SK-N-SH (cell line): ENCODE measurements at regions not wholly inside any gene's neighbourhood (a gene's known extent, or its start where the extent isn't known, plus 50 kb on each side); places are given as distances from the start of the nearest gene placed in this dataset.

Source experiments
- CTCF ChIA-PET: fragments of 300-600, 350-600 bp; formaldehyde crosslinking; extraction: SDS; loops from one replicate; lab custom pipeline; 2021; lab: Yijun Ruan, JAX
- POLR2A ChIA-PET: fragments of 350-600 bp; sonication (Branson Sonifier 250); formaldehyde crosslinking; extraction: SDS; loops from one replicate; lab custom pipeline; 2020; ENCODE audit warnings: antibody characterized with exemption, inconsistent platforms; lab: Yijun Ruan, JAX
- DNase-seq: peaks from one replicate; pipeline ENCODE4 v3.0.0; 2012
- H2AFZ ChIP-seq: fragments of 200-600 bp; sonication (generic); 2 replicates; pipeline ENCODE4 v1.8.1; 2016; ENCODE audit warnings: antibody characterized with exemption, mild to moderate bottlenecking, low read depth
- H3F3A ChIP-seq: fragments of 200-600 bp; sonication (generic); replicated peaks from 2 replicates; pipeline ENCODE3; 2016; ENCODE audit warnings: antibody characterized with exemption, mild to moderate bottlenecking; ENCODE audit not compliant: insufficient read depth
- H3K27ac ChIP-seq, 2 experiments: fragments of 200-500 bp in 1 of 2; fragments of 200-600 bp in 1 of 2; sonication (Bioruptor generic) in 1 of 2; sonication (generic), shearing (Covaris generic) in 1 of 2; 2 replicates each; pipeline versions ENCODE4 v1.5.1 to v1.6.1; 2014 to 2016; ENCODE audit warnings: low read depth in 2 of 2, inconsistent platforms in 1 of 2, low read length in 1 of 2, mild to moderate bottlenecking in 1 of 2, mixed read lengths in 1 of 2
- H3K27me3 ChIP-seq: fragments of 200-600 bp; sonication (generic), shearing (Covaris generic); 2 replicates; pipeline ENCODE4 v1.6.1; 2016; ENCODE audit warnings: mixed run types; ENCODE audit not compliant: insufficient read depth
- H3K36me3 ChIP-seq, 2 experiments: fragments of 200-500 bp in 1 of 2; fragments of 200-600 bp in 1 of 2; sonication (Bioruptor generic) in 1 of 2; sonication (generic) in 1 of 2; replicated peaks in 1 of 2; 2 replicates each; pipeline versions ENCODE3 to v1.5.1; 2014 to 2016; ENCODE audit warnings: low read length in 1 of 2, mild to moderate bottlenecking in 1 of 2; ENCODE audit not compliant: insufficient read depth in 2 of 2, control insufficient read depth in 1 of 2
- H3K4me1 ChIP-seq, 2 experiments: fragments of 200-500 bp in 1 of 2; fragments of 200-600 bp in 1 of 2; sonication (Bioruptor generic) in 1 of 2; sonication (generic), shearing (Covaris generic) in 1 of 2; 2 replicates each; pipeline versions ENCODE4 v1.5.1 to v1.6.1; 2014 to 2016; ENCODE audit warnings: low read depth in 1 of 2, low read length in 1 of 2, mixed run types in 1 of 2; ENCODE audit not compliant: insufficient read depth in 2 of 2, control insufficient read depth in 1 of 2
- H3K4me2 ChIP-seq: fragments of 200-600 bp; sonication (generic), shearing (Covaris generic); 2 replicates; pipeline ENCODE4 v1.6.1; 2017; ENCODE audit warnings: mixed run types
- H3K4me3 ChIP-seq, 2 experiments: fragments of 200-500 bp in 1 of 2; fragments of 200-600 bp in 1 of 2; sonication (Bioruptor generic) in 1 of 2; sonication (generic), shearing (Covaris generic) in 1 of 2; 2 replicates each; pipeline versions ENCODE4 v1.5.1 to v1.8.1; 2014 to 2016; ENCODE audit warnings: low read depth in 2 of 2, inconsistent platforms in 1 of 2, low read length in 1 of 2, mild to moderate bottlenecking in 1 of 2, mixed read lengths in 1 of 2, moderate library complexity in 1 of 2
- H3K79me2 ChIP-seq: fragments of 200-600 bp; sonication (generic); 2 replicates; pipeline ENCODE4 v1.8.1; 2017; ENCODE audit warnings: mild to moderate bottlenecking; ENCODE audit not compliant: insufficient read depth
- H3K9ac ChIP-seq: fragments of 200-600 bp; sonication (generic); 2 replicates; pipeline ENCODE4 v1.6.1; 2017; ENCODE audit warnings: mixed run types
- H3K9me2 ChIP-seq: fragments of 200-600 bp; sonication (generic); 2 replicates; pipeline ENCODE4 v1.6.1; 2017; ENCODE audit warnings: mixed run types
- H3K9me3 ChIP-seq: fragments of 200-600 bp; sonication (generic); 2 replicates; pipeline ENCODE4 v1.6.1; 2017; ENCODE audit warnings: mixed run types, mild to moderate bottlenecking, moderate library complexity
- H4K20me1 ChIP-seq: fragments of 200-600 bp; sonication (generic); 2 replicates; pipeline ENCODE4 v1.6.1; 2017; ENCODE audit warnings: mild to moderate bottlenecking, mixed run types; ENCODE audit not compliant: insufficient read depth
- ELF1 ChIP-seq: IDR thresholded peaks from 2 replicates; pipeline ENCODE4 v1.4.0; 2012
- EP300 ChIP-seq, 2 experiments: IDR thresholded peaks; 2 replicates each; pipeline versions ENCODE4 v1.4.0 to v1.6.1; 2012; ENCODE audit warnings: borderline replicate concordance in 1 of 2, low read depth in 1 of 2, low read length in 1 of 2
- FOXJ3 ChIP-seq: sonication (generic); formaldehyde crosslinking; IDR thresholded peaks from 2 replicates; pipeline ENCODE4 v1.5.1; 2020; ENCODE audit warnings: mild to moderate bottlenecking, missing genetic modification reagents
- FOXM1 ChIP-seq: IDR thresholded peaks from 2 replicates; pipeline ENCODE4 v1.4.0; 2012; ENCODE audit warnings: low read depth, mild to moderate bottlenecking
- GABPA ChIP-seq: IDR thresholded peaks from 2 replicates; pipeline ENCODE4 v1.4.0; 2012; ENCODE audit warnings: low read depth, mild to moderate bottlenecking
- MEF2A ChIP-seq: IDR thresholded peaks from 2 replicates; pipeline ENCODE4 v1.4.0; 2012; ENCODE audit warnings: low read depth, borderline replicate concordance
- POLR2AphosphoS5 ChIP-seq: IDR thresholded peaks from 2 replicates; pipeline ENCODE4 v1.6.1; 2012; ENCODE audit warnings: low read depth, low read length
- RAD21 ChIP-seq: IDR thresholded peaks from 2 replicates; pipeline ENCODE4 v1.6.1; 2012; ENCODE audit warnings: mild to moderate bottlenecking, low read length
- RXRA ChIP-seq: IDR thresholded peaks from 2 replicates; pipeline ENCODE4 v1.4.0; 2012; ENCODE audit warnings: low read depth, mild to moderate bottlenecking, borderline replicate concordance
- TEAD4 ChIP-seq: IDR thresholded peaks from 2 replicates; pipeline ENCODE4 v1.4.0; 2012; ENCODE audit warnings: mild to moderate bottlenecking, borderline replicate concordance; ENCODE audit not compliant: insufficient read depth
- YY1 ChIP-seq: IDR thresholded peaks from 2 replicates; pipeline ENCODE4 v1.4.0; 2012; ENCODE audit warnings: low read depth, mild to moderate bottlenecking
- WGBS: methylation state at CpG from one replicate; pipeline ENCODE4 v1.1.6; 2017; ENCODE audit warnings: low lambda C conversion rate; 5-methylcytosine and 5-hydroxymethylcytosine counted together
- TF ChIP-seq, protein P1 (sequence below): fragments of 200-600 bp; sonication (generic); IDR thresholded peaks from 2 replicates; pipeline ENCODE4 v1.6.1; 2017; ENCODE audit warnings: antibody characterized with exemption, mild to moderate bottlenecking, moderate library complexity
- TF ChIP-seq, protein P2 (sequence below): IDR thresholded peaks from 2 replicates; pipeline ENCODE4 v1.4.0; 2012; ENCODE audit warnings: low read depth, borderline replicate concordance
- TF ChIP-seq, protein P3 (sequence below): IDR thresholded peaks from 2 replicates; pipeline ENCODE4; 2012
- TF ChIP-seq, protein P4 (sequence below): IDR thresholded peaks from 2 replicates; pipeline ENCODE4 v1.4.0; 2012; ENCODE audit warnings: low read depth
- TF ChIP-seq, protein P5 (sequence below): fragments of 150-350 bp; IDR thresholded peaks from 2 replicates; pipeline ENCODE4 v1.6.1; 2016; ENCODE audit warnings: mild to moderate bottlenecking, low read depth, low read length
- TF ChIP-seq, protein P6 (sequence below): fragments of 150-350 bp; IDR thresholded peaks from 2 replicates; pipeline ENCODE4 v1.6.1; 2017; ENCODE audit warnings: antibody characterized with exemption, low read length, low read depth, borderline replicate concordance

DNA sequence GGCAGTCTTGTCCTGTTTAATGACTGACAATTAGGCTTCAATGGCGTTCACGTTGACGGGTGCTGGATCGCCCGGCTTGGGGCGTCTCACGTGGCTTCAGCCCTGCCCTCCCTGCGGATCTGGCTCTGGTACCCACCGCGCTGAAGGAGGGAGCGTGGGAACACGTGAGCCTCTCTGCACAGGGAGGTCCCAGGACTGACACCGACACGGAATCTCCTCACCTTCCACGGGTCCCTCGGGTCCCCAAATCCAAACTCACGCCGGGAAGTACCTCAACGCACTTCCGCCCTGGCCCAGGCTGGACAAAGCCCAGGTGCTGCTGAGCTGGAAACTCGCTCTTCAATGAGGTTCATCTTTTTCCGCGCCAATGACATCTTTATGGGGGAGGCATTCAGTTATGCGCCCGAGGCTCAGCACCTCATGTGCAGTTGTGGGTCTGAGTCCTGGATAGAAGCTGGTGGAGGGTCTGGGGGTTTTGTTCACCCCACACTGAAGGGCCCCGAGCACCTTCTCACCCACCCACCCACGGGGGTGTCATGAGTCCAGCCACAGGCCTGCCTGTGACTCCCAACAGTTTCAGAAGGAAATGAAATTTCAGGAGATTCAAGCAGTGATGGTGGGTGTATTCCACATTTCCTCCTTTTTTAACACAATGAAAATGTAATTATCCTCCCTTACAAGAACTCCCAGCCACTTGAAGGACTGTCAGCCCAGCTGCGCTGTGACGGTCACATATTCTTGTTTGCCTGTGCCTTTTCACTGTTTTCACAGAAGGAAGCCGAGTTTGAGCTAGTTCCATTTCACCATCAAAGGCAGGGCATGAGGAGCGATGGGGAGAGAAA, 251.7 kb upstream of the SFSWAP start:
- WGBS = 62% methylated on average over 30 of the region's 31 CpGs
- Histone ChIP-seq H3K9me2 (no peaks in the 10 kb centered on the region), H3K27me3 (no peaks in the 10 kb centered on the region), H3K4me3 (no peak overlapping the region), H3K36me3 (no peaks in the 10 kb centered on the region), H3K9me3 (no peaks in the 10 kb centered on the region), H3K9ac (no peak overlapping the region), H3F3A (no peaks in the 10 kb centered on the region), H4K20me1 (no peaks in the 10 kb centered on the region), H3K4me2 (no peak overlapping the region), H3K79me2 (no peaks in the 10 kb centered on the region), H3K4me1 (peaks cover 0 to 4% of the 10 kb centered on the region in 2 experiments; a peak in 1 of 4 replicates), H3K27ac (no peak overlapping the region), H2AFZ (no peak overlapping the region)
- no peak for DNase-seq
- ChIA-PET CTCF (interaction anchor here (1.0 kb wide), 1 partner anchor 543 kb away, joined by 3 read pairs; no protein-coding TSS in a partner anchor), POLR2A (no interaction called here)
- TF ChIP-seq POLR2AphosphoS5 = no peak
- TF ChIP-seq, protein P1, sequence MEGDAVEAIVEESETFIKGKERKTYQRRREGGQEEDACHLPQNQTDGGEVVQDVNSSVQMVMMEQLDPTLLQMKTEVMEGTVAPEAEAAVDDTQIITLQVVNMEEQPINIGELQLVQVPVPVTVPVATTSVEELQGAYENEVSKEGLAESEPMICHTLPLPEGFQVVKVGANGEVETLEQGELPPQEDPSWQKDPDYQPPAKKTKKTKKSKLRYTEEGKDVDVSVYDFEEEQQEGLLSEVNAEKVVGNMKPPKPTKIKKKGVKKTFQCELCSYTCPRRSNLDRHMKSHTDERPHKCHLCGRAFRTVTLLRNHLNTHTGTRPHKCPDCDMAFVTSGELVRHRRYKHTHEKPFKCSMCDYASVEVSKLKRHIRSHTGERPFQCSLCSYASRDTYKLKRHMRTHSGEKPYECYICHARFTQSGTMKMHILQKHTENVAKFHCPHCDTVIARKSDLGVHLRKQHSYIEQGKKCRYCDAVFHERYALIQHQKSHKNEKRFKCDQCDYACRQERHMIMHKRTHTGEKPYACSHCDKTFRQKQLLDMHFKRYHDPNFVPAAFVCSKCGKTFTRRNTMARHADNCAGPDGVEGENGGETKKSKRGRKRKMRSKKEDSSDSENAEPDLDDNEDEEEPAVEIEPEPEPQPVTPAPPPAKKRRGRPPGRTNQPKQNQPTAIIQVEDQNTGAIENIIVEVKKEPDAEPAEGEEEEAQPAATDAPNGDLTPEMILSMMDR = no peak
- TF ChIP-seq TEAD4 = no peak
- TF ChIP-seq, protein P2, sequence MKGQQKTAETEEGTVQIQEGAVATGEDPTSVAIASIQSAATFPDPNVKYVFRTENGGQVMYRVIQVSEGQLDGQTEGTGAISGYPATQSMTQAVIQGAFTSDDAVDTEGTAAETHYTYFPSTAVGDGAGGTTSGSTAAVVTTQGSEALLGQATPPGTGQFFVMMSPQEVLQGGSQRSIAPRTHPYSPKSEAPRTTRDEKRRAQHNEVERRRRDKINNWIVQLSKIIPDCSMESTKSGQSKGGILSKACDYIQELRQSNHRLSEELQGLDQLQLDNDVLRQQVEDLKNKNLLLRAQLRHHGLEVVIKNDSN = no peak
- no peak for TF ChIP-seq ELF1
- TF ChIP-seq, protein P3, sequence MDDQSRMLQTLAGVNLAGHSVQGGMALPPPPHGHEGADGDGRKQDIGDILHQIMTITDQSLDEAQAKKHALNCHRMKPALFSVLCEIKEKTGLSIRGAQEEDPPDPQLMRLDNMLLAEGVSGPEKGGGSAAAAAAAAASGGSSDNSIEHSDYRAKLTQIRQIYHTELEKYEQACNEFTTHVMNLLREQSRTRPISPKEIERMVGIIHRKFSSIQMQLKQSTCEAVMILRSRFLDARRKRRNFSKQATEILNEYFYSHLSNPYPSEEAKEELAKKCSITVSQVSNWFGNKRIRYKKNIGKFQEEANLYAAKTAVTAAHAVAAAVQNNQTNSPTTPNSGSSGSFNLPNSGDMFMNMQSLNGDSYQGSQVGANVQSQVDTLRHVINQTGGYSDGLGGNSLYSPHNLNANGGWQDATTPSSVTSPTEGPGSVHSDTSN = no peak
- no peak for TF ChIP-seq GABPA
- no peak for TF ChIP-seq RAD21
- TF ChIP-seq, protein P4, sequence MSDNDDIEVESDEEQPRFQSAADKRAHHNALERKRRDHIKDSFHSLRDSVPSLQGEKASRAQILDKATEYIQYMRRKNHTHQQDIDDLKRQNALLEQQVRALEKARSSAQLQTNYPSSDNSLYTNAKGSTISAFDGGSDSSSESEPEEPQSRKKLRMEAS = no peak
- TF ChIP-seq FOXM1 = no peak
- TF ChIP-seq YY1 = no peak
- no peak for TF ChIP-seq FOXJ3 (CRISPR knock-in tag)
- TF ChIP-seq, protein P5, sequence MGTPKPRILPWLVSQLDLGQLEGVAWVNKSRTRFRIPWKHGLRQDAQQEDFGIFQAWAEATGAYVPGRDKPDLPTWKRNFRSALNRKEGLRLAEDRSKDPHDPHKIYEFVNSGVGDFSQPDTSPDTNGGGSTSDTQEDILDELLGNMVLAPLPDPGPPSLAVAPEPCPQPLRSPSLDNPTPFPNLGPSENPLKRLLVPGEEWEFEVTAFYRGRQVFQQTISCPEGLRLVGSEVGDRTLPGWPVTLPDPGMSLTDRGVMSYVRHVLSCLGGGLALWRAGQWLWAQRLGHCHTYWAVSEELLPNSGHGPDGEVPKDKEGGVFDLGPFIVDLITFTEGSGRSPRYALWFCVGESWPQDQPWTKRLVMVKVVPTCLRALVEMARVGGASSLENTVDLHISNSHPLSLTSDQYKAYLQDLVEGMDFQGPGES = no peak
- TF ChIP-seq, protein P6, sequence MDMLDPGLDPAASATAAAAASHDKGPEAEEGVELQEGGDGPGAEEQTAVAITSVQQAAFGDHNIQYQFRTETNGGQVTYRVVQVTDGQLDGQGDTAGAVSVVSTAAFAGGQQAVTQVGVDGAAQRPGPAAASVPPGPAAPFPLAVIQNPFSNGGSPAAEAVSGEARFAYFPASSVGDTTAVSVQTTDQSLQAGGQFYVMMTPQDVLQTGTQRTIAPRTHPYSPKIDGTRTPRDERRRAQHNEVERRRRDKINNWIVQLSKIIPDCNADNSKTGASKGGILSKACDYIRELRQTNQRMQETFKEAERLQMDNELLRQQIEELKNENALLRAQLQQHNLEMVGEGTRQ = no peak
- TF ChIP-seq EP300 (IDR thresholded peaks at IDR 0.05; ENCODE audit: borderline replicate concordance in 1 of 2, low read depth in 1 of 2, low read length in 1 of 2) = no peak
- no peak for TF ChIP-seq RXRA
- no peak for TF ChIP-seq MEF2A
